ENCODE measurements at regions not wholly inside any gene's neighbourhood (a gene's known extent, or its start where the extent isn't known, plus 50 kb on each side); places are given as distances from the start of the nearest gene placed in this dataset.

- no peak for TF ChIP-seq CTCF (conservative IDR thresholded peaks at IDR 0.05; ENCODE audit: low read length)
- no peak for DNase-seq (ENCODE audit: low read depth)
- H3K4me3 ChIP-seq (ENCODE audit: low read length) = no peak overlapping the region
Observed at GRCh38 chr18:47682876-47683275, 247.6 kb downstream of the SMAD2 start.

GRCh38 chr18:47680488-47680887 is 250.0 kb downstream of the SMAD2 start:
- TF ChIP-seq CTCF (conservative IDR thresholded peaks at IDR 0.05; ENCODE audit: low read length) = no peak
- no peak for DNase-seq (ENCODE audit: low read depth)
- no peak overlapping the region for H3K4me3 ChIP-seq (ENCODE audit: low read length)

DNA sequence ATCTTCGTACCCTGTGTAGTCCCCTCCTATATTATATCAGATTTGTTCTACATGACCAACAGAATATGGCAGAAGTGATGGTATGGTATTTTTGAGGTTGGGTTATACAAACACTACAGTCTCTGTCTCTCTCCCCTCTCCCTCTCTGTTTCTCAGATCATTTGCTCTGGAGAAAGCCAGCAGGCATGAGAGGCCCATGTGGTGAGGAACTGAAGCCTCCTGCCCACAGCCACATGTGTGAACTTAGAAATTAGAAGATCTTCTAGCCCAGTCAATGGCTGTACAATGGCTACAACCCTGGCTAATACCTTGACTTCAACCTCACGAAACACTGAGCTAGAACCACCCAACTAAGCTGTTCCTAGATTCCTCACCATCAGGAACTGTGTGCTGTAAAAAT is 250.6 kb downstream of the SMAD2 start:
- TF ChIP-seq CTCF (conservative IDR thresholded peaks at IDR 0.05; ENCODE audit: low read length) = no peak
- no peak overlapping the region for H3K4me3 ChIP-seq (ENCODE audit: low read length)
- DNase-seq (ENCODE audit: low read depth) = no peak

DNA sequence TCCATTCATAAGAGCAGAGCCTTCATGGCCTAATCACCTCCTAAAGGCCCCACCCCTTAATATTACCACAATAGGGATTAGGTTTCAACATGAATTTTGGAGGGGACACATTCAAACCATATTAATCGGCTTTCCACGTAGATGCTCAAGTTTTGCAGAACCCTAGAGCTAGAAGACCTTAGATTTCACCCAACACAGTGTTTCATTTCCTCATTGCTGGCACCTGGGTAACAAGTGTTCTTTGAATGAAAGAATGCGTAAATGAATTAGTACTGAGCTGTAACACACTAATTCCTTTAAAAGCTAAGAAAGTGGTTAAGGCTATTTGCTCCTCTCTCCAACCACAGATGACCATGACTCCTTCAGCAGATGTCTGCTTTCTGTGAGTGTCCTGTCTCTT is 252.5 kb downstream of the SMAD2 start:
- DNase-seq (ENCODE audit: low read depth) = no peak
- H3K4me3 ChIP-seq (ENCODE audit: low read length) = no peak overlapping the region
- TF ChIP-seq CTCF (conservative IDR thresholded peaks at IDR 0.05; ENCODE audit: low read length) = no peak

GRCh38 chr18:47669815-47670214 is 260.6 kb downstream of the SMAD2 start:
- H3K4me3 ChIP-seq (ENCODE audit: low read length) = no peak overlapping the region
- DNase-seq (ENCODE audit: low read depth) = no peak
- TF ChIP-seq CTCF (conservative IDR thresholded peaks at IDR 0.05; ENCODE audit: low read length) = no peak

- no peak for TF ChIP-seq CTCF (conservative IDR thresholded peaks at IDR 0.05; ENCODE audit: low read length)
- H3K4me3 ChIP-seq (ENCODE audit: low read length) = no peak overlapping the region
- no peak for DNase-seq (ENCODE audit: low read depth)
Observed at GRCh38 chr18:47658498-47658897, 272.0 kb downstream of the SMAD2 start.

GRCh38 chr18:47654988-47655387 is 275.5 kb downstream of the SMAD2 start:
- no peak overlapping the region for H3K4me3 ChIP-seq (ENCODE audit: low read length)

More at GRCh38 chr18:47654988-47655387, 275.5 kb downstream of the SMAD2 start:
- DNase-seq (ENCODE audit: low read depth) = no peak
- no peak for TF ChIP-seq CTCF (conservative IDR thresholded peaks at IDR 0.05; ENCODE audit: low read length)
